AG04449 (cell line): ENCODE measurements at regions not wholly inside any gene's neighbourhood (a gene's known extent, or its start where the extent isn't known, plus 50 kb on each side); places are given as distances from the start of the nearest gene placed in this dataset.

ENCODE experiments used
- CTCF ChIA-PET: fragments of 350-600 bp; formaldehyde crosslinking; extraction: SDS; loops from one replicate; lab custom pipeline; 2021; ENCODE audit warnings: antibody characterized with exemption; lab: Yijun Ruan, JAX
- POLR2A ChIA-PET: fragments of 400-600, 350-600 bp; formaldehyde crosslinking; extraction: SDS; loops from one replicate; lab custom pipeline; 2020; ENCODE audit warnings: antibody characterized with exemption, inconsistent platforms; lab: Yijun Ruan, JAX
- DNase-seq: peaks from one replicate; pipeline ENCODE4 v3.0.0-alpha.2; 2010; ENCODE audit warnings: low read depth, low spot score
- H3K4me3 ChIP-seq: 2 replicates; pipeline ENCODE4 v1.5.1; 2011; ENCODE audit warnings: low read depth, mild to moderate bottlenecking, control low read depth, low read length
- TF ChIP-seq, protein P1 (sequence below): IDR thresholded peaks from one replicate; pipeline ENCODE4 v1.5.1; 2011; ENCODE audit warnings: mild to moderate bottlenecking, moderate library complexity, low read length, control low read depth, inconsistent platforms; ENCODE audit not compliant: insufficient read depth; ENCODE audit errors: missing control alignments

- POLR2A ChIA-PET, result no interaction called here
- CTCF ChIA-PET, result no interaction called here
- no peak for DNase-seq
- TF ChIP-seq, protein P1, sequence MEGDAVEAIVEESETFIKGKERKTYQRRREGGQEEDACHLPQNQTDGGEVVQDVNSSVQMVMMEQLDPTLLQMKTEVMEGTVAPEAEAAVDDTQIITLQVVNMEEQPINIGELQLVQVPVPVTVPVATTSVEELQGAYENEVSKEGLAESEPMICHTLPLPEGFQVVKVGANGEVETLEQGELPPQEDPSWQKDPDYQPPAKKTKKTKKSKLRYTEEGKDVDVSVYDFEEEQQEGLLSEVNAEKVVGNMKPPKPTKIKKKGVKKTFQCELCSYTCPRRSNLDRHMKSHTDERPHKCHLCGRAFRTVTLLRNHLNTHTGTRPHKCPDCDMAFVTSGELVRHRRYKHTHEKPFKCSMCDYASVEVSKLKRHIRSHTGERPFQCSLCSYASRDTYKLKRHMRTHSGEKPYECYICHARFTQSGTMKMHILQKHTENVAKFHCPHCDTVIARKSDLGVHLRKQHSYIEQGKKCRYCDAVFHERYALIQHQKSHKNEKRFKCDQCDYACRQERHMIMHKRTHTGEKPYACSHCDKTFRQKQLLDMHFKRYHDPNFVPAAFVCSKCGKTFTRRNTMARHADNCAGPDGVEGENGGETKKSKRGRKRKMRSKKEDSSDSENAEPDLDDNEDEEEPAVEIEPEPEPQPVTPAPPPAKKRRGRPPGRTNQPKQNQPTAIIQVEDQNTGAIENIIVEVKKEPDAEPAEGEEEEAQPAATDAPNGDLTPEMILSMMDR, result no peak
- no peak overlapping the region for H3K4me3 ChIP-seq
These were observed 254.1 kb downstream of the AJAP1 start for GRCh38 chr1:4908486-4908885.

DNA sequence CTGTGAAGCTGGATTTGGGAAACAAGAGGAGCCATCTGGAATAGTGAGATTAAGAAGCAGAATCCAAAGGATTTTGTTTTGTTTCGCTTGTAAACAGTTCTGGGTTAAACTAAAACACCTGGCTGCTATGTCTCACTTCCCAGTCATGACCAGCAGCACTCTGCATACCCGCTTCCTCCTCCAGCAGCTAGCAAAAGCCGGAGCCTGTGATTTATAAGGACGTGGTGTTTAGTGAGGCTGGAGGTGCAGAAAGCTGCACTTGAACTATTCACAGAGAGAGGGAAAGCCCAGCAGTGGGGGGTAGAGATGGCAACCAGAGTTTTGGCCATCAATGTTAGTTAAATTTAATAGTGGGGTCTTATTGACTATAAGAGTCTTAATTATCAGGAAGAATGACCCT is 240.2 kb downstream of the AJAP1 start:
- POLR2A ChIA-PET, result no interaction called here
- H3K4me3 ChIP-seq, result no peak overlapping the region
- no peak for DNase-seq
- TF ChIP-seq, protein P1, result no peak
- CTCF ChIA-PET, result no interaction called here

DNA sequence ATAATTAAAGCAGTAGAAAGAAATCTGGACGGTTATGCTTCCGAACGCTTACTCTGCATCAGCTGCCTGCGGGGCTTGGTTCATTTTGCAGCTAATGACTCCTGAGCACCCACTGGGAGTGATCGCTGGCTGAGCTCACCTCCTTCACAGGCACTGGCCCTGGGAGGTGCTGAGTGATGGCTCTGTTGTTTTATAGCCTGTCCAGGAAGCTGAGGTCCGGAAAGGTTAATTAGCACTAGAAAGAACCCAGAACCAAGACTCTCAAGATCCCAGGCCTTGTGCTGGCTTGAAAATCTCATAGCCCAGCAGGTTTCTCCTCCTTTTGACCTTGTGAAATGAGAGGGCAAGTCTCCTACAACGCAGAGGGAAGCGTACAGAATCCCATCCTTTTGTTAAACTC is 226.2 kb downstream of the AJAP1 start:
- no peak overlapping the region for H3K4me3 ChIP-seq
- CTCF ChIA-PET, result no interaction called here
- POLR2A ChIA-PET, result no interaction called here
- no peak for DNase-seq
- TF ChIP-seq, protein P1, result no peak

- H3K4me3 ChIP-seq, result no peak overlapping the region
- no peak for DNase-seq
- TF ChIP-seq, protein P1, result no peak
- CTCF ChIA-PET, result no interaction called here
- POLR2A ChIA-PET, result no interaction called here
These were observed 223.0 kb downstream of the AJAP1 start for GRCh38 chr1:4877426-4877825.

DNA sequence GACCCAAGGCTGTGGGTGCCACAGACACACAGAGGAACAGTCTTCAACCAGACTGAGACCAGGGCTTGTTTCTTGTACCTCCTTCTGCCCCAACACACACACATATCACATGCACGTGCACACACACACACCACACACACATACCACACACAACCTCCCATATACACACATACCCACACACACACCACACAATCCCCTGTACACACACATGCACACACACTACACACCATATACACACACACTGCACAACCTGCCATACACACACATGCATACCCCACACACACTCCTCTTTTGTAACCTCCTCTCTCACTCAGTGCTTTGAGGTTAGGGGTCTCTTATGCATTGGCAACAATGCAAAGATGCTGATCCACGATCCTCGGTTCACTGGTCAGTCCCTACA is 217.0 kb downstream of the AJAP1 start:
- ChIA-PET CTCF (no interaction called here), POLR2A (no interaction called here)
- no peak for DNase-seq
- TF ChIP-seq, protein P1, result no peak
- H3K4me3 ChIP-seq, result no peak overlapping the region

DNA sequence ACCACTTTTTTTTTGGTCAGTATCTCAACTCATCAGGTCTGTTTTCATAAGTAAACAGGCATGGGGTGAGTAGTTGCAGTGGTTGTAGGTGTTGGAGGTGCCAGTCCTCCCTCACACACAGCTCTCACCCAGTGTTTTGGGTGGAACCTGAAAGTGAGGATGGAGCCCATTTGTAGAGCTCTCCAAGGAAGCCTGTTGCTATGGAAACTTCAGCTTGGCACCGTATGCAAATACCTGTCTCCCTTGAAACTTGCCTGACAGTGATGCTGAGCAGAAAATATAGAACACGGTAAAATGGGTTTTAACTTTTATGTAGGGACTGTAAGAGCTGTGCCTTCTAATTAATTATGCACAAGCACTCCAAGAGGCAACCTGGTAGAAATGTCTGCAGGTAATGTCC is 214.1 kb downstream of the AJAP1 start:
- no peak overlapping the region for H3K4me3 ChIP-seq
- ChIA-PET POLR2A (no interaction called here), CTCF (no interaction called here)
- TF ChIP-seq, protein P1, result no peak
- DNase-seq, result no peak
